Hematopoietic multipotent progenitor cell treated with erythropoietin and hydrocortisone succinate and interleukin-3 and kit ligand, for 8 days (in vitro differentiated cells): ENCODE measurements at regions not wholly inside any gene's neighbourhood (a gene's known extent, or its start where the extent isn't known, plus 50 kb on each side); places are given as distances from the start of the nearest gene placed in this dataset.

ENCODE experiments used
- DNase-seq: peaks from one replicate; pipeline ENCODE4 v3.0.0-alpha.2; 2015

GRCh38 chr20:39602649-39603048, 640.5 kb downstream of the DHX35 start:
- DNase-seq, result no peak

GRCh38 chr20:39600871-39601270, 638.7 kb downstream of the DHX35 start:
- no peak for DNase-seq

GRCh38 chr20:39600156-39600555, 638.0 kb downstream of the DHX35 start:
- DNase-seq, result no peak

GRCh38 chr20:39596554-39596953, 634.4 kb downstream of the DHX35 start:
- no peak for DNase-seq

- no peak for DNase-seq
These were observed 630.2 kb downstream of the DHX35 start for GRCh38 chr20:39592371-39592770.

GRCh38 chr20:39588148-39588757, 626.1 kb downstream of the DHX35 start:
- DNase-seq, result no peak

GRCh38 chr20:39581034-39581433, 618.9 kb downstream of the DHX35 start:
- DNase-seq, result no peak

- no peak for DNase-seq
These were observed 614.6 kb downstream of the DHX35 start for GRCh38 chr20:39576771-39577170.

GRCh38 chr20:39574061-39574460, 611.9 kb downstream of the DHX35 start:
- DNase-seq, result no peak

GRCh38 chr20:39571171-39571570, 609.0 kb downstream of the DHX35 start:
- DNase-seq, result no peak

- no peak for DNase-seq
These were observed 606.0 kb downstream of the DHX35 start for GRCh38 chr20:39568109-39568508.

- no peak for DNase-seq
These were observed 601.2 kb downstream of the DHX35 start for GRCh38 chr20:39563349-39563748.

GRCh38 chr20:39554341-39554740, 592.2 kb downstream of the DHX35 start:
- DNase-seq, result no peak

GRCh38 chr20:39553120-39553519, 591.0 kb downstream of the DHX35 start:
- no peak for DNase-seq

- no peak for DNase-seq
These were observed 587.6 kb downstream of the DHX35 start for GRCh38 chr20:39549733-39550132.

- no peak for DNase-seq
These were observed 585.6 kb downstream of the DHX35 start for GRCh38 chr20:39547546-39548408.

- no peak for DNase-seq
These were observed 579.1 kb downstream of the DHX35 start for GRCh38 chr20:39541136-39541803.

- DNase-seq, result no peak
These were observed 576.2 kb downstream of the DHX35 start for GRCh38 chr20:39538317-39538716.

GRCh38 chr20:39535301-39535700, 573.2 kb downstream of the DHX35 start:
- DNase-seq, result no peak

- DNase-seq, result no peak
These were observed 572.7 kb downstream of the DHX35 start for GRCh38 chr20:39534846-39535245.

- no peak for DNase-seq
These were observed 571.7 kb downstream of the DHX35 start for GRCh38 chr20:39533858-39534257.

- no peak for DNase-seq
These were observed 570.1 kb downstream of the DHX35 start for GRCh38 chr20:39532205-39532604.

- no peak for DNase-seq
These were observed 566.3 kb downstream of the DHX35 start for GRCh38 chr20:39528436-39528835.

GRCh38 chr20:39524371-39524911, 562.3 kb downstream of the DHX35 start:
- DNase-seq, result no peak
